ENCODE measurements at regions not wholly inside any gene's neighbourhood (a gene's known extent, or its start where the extent isn't known, plus 50 kb on each side); places are given as distances from the start of the nearest gene placed in this dataset.
"Not testable (repeated sequence)": the region's sequence is repeated elsewhere in the genome, so short reads cannot be mapped to it uniquely, and the experiment has no call there.

GRCh38 chr3:106263546-106263945 lies 394.7 kb upstream of the CBLB start:
- DNase-seq (ENCODE audit: low read depth) = no peak

- DNase-seq (ENCODE audit: low read depth) = no peak
Observed at GRCh38 chr3:106265704-106266103, 396.9 kb upstream of the CBLB start.

- no peak for DNase-seq (ENCODE audit: low read depth)
Observed at GRCh38 chr3:106268696-106269095, 399.9 kb upstream of the CBLB start.

GRCh38 chr3:106272302-106272701 lies 403.5 kb upstream of the CBLB start:
- DNase-seq (ENCODE audit: low read depth) = no peak

- no peak for DNase-seq (ENCODE audit: low read depth)
Observed at GRCh38 chr3:106275592-106275991, 406.8 kb upstream of the CBLB start.

GRCh38 chr3:106276151-106276550 lies 407.3 kb upstream of the CBLB start:
- no peak for DNase-seq (ENCODE audit: low read depth)

- DNase-seq (ENCODE audit: low read depth) = no peak
Observed at GRCh38 chr3:106276755-106277612, 408.2 kb upstream of the CBLB start.

GRCh38 chr3:106277731-106278130 lies 408.9 kb upstream of the CBLB start:
- no peak for DNase-seq (ENCODE audit: low read depth)

- no peak for DNase-seq (ENCODE audit: low read depth)
Observed at GRCh38 chr3:106281221-106281620, 412.4 kb upstream of the CBLB start.

GRCh38 chr3:106282943-106283342 lies 414.1 kb upstream of the CBLB start:
- DNase-seq (ENCODE audit: low read depth) = no peak

GRCh38 chr3:106288781-106289180 lies 420.0 kb upstream of the CBLB start:
- DNase-seq (ENCODE audit: low read depth) = no peak

GRCh38 chr3:106290304-106290997 lies 421.6 kb upstream of the CBLB start:
- DNase-seq (ENCODE audit: low read depth) = no peak

GRCh38 chr3:106293161-106293560 lies 424.3 kb upstream of the CBLB start:
- DNase-seq (ENCODE audit: low read depth) = no peak

GRCh38 chr3:106294121-106294520 lies 425.3 kb upstream of the CBLB start:
- no peak for DNase-seq (ENCODE audit: low read depth)

- no peak for DNase-seq (ENCODE audit: low read depth)
Observed at GRCh38 chr3:106296062-106296461, 427.2 kb upstream of the CBLB start.

GRCh38 chr3:106299300-106300098 lies 430.7 kb upstream of the CBLB start:
- DNase-seq (ENCODE audit: low read depth) = peak; percentile 3

GRCh38 chr3:106302451-106303221 lies 433.8 kb upstream of the CBLB start:
- DNase-seq (ENCODE audit: low read depth) = no peak

- no peak for DNase-seq (ENCODE audit: low read depth)
Observed at GRCh38 chr3:106303766-106304165, 435.0 kb upstream of the CBLB start.

GRCh38 chr3:106305127-106305526 lies 436.3 kb upstream of the CBLB start:
- DNase-seq (ENCODE audit: low read depth) = no peak

GRCh38 chr3:106305882-106306435 lies 437.1 kb upstream of the CBLB start:
- DNase-seq (ENCODE audit: low read depth) = no peak

- DNase-seq (ENCODE audit: low read depth) = no peak
Observed at GRCh38 chr3:106309274-106309673, 440.5 kb upstream of the CBLB start.

GRCh38 chr3:106309798-106310197 lies 441.0 kb upstream of the CBLB start:
- not testable (repeated sequence) for DNase-seq (ENCODE audit: low read depth)

Measured in HS-5 (cell line).